GM12865 (cell line): ENCODE measurements at regions not wholly inside any gene's neighbourhood (a gene's known extent, or its start where the extent isn't known, plus 50 kb on each side); places are given as distances from the start of the nearest gene placed in this dataset.

Source experiments
- DNase-seq: peaks from one replicate; pipeline ENCODE4 v3.0.0; 2010; ENCODE audit warnings: low read depth
- H3K4me3 ChIP-seq: 2 replicates; pipeline ENCODE4 v1.5.1; 2011; ENCODE audit warnings: mild to moderate bottlenecking, low read depth, low read length, control low read depth
- TF ChIP-seq, protein P1 (sequence below): IDR thresholded peaks from 2 replicates; pipeline ENCODE4 v1.5.1; 2011; ENCODE audit warnings: low read length, control low read depth, low read depth, inconsistent platforms; ENCODE audit not compliant: insufficient read depth; ENCODE audit errors: missing control alignments

DNA sequence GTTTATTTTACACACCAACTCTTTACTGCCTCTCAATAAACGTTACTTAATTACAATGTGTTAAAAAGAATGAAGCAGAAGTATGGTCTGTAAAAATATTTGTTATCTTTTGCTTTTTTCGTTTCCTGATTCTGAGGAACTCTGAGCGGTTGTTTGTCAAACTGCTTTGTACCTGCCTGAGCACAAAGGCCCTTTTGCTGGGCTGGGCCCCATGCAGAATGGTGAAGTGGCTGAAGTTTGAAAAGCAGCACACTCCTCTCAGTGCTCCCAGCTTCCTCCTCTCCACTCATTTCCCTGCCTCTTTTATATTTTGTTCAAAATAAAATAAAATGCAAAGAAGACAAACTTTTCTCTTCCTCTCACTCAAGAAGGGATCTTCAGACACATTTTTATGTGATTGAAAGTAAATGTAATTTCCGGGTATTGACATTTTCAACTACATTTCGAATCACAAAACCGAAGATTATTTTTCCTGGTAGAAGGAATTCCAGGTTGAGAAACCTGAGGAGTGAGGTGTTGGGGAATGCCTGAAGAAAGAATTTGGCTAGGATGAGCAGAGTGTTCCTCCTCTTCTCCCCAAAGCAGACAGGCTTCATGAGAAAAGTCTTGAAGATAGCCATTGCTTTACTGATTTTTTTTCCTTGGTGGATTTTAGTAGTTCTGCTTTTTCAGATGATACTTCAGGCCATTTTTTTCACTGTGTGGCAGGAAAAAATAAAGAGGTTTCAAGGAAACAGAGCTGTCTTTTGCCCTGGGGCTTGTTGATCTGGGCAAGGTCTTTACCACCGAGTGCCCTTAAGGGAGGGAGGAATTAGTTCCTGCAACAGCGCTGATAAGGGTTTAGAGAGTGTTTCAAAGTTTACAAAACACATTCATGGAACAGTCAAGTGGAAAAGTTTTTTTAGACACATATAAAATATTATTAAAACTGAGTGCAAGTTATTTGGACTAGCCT lies 229.8 kb downstream of the NFKBIZ start:
- H3K4me3 ChIP-seq = no peak overlapping the region
- TF ChIP-seq, protein P1, sequence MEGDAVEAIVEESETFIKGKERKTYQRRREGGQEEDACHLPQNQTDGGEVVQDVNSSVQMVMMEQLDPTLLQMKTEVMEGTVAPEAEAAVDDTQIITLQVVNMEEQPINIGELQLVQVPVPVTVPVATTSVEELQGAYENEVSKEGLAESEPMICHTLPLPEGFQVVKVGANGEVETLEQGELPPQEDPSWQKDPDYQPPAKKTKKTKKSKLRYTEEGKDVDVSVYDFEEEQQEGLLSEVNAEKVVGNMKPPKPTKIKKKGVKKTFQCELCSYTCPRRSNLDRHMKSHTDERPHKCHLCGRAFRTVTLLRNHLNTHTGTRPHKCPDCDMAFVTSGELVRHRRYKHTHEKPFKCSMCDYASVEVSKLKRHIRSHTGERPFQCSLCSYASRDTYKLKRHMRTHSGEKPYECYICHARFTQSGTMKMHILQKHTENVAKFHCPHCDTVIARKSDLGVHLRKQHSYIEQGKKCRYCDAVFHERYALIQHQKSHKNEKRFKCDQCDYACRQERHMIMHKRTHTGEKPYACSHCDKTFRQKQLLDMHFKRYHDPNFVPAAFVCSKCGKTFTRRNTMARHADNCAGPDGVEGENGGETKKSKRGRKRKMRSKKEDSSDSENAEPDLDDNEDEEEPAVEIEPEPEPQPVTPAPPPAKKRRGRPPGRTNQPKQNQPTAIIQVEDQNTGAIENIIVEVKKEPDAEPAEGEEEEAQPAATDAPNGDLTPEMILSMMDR = no peak
- no peak for DNase-seq

DNA sequence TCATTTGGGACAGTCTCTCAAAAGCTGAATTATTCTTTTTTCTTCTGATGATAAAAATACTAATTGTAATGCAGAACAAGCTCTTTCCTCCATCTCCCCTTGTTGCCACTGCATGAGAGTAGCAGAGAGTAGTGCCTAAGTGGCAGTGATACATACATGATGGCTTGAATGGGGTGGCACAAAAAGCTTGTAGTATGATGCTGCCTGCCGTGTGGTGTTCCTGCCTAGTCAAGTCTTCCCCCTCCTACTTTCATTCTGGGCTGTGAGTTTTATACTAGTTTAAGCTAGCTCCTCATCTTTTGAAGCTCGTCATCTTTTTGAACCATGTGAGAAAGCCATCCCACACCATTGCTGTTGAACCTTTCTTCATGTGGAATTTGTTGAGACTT lies 230.5 kb downstream of the NFKBIZ start:
- TF ChIP-seq, protein P1 = no peak
- no peak overlapping the region for H3K4me3 ChIP-seq
- no peak for DNase-seq

DNA sequence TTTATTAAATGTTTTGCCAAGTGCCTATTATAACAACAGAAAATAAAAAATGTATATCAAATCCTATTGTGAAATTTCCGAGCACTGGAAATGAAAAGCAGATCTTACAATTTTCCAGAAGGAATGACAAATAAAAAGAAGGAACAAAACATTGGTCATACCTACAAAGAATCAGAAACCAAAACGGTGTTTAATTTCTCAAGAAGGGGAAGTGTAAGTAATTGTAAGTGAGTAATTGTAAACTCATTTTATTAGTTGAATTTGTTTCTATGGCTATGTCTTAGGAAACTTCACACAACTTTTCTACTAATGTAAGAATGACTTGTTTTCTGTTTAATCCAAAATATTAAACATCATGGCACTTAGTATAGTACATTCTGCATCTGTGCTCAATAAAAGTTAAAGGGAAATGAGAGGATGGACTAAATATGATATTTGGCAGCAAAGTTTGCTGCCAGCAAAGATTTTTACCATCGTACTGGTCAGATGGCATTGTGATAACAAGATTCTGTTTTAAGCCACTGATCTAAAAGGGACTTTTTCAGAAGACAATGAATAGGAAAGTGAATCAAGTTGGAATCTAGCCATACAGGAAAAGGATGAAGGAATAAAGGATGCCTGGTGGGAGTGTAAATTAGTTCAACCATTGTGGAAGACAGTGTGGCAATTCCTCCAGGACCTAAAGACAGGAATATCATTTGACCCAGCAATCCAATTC lies 232.4 kb downstream of the NFKBIZ start:
- H3K4me3 ChIP-seq = no peak overlapping the region
- no peak for DNase-seq

DNA sequence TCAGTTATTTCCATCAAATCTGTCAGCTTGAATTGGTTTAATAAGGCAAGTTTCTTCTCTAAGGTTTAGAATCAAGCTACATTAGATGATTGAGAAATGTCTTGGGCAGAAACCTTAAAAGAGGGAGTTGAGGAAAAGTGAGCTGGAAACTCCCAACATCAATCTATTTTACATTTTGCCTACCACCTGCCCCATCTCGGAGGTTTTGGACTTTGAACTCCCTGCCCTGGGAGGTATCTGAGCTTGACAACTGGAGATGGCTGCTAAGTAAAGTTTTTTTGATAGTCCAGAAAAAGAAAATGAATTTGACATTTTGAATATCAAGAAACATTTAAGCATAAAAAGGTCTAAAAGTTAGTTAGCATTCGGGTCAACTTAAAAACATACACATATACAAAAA lies 234.2 kb downstream of the NFKBIZ start:
- TF ChIP-seq, protein P1 = no peak
- no peak for DNase-seq
- H3K4me3 ChIP-seq = no peak overlapping the region

More for the DNA sequence above, 232.4 kb downstream of the NFKBIZ start:
- TF ChIP-seq, protein P1 = no peak

DNA sequence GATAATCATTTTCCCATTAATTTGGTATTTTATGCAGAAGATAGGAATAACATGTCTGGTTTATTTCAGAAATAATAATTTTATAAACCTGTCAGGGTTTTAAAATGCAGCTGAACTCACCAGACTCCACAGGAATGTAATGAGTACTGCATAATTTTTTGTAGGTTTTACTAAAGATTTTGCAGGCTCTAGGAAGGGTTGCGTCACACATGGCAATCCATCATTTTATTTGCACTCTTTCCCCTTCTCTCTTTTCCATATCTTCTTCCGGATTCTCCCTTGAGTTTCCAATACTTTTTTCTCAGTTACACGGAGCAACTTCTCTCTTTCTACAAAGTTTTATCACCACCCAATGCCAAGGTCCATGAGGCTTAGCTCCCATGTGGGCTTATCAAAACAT lies 234.7 kb downstream of the NFKBIZ start:
- TF ChIP-seq, protein P1 = no peak
- no peak for DNase-seq
- no peak overlapping the region for H3K4me3 ChIP-seq

DNA sequence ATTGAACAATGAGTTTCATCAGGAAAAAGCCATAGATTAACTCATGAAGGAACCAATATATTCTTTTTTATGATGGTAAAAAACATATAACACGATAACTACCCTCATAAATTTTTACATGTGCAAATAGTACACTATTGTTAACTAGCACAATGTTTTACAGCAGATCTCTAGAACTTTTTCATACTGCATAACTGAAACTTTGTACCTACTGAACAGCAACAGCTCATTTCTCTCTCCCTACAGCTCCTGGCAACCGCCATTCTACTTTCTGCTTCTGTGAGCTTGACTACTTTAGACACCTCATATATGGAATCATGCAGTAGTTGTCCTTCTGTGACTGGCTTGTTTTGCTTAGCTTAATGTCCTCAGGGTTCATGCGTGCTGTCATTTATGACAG lies 235.4 kb downstream of the NFKBIZ start:
- no peak overlapping the region for H3K4me3 ChIP-seq
- TF ChIP-seq, protein P1 = no peak
- DNase-seq = no peak
